ENCODE measurements at regions not wholly inside any gene's neighbourhood (a gene's known extent, or its start where the extent isn't known, plus 50 kb on each side); places are given as distances from the start of the nearest gene placed in this dataset.

- no peaks in the 10 kb centered on the region for H3K36me3 Mint-ChIP-seq
- no peak for DNase-seq (ENCODE audit: low spot score in 2 of 2, unreplicated experiment in 2 of 2)
- peaks cover 18% of the 10 kb centered on the region for H3K4me1 Mint-ChIP-seq
- no peak for TF ChIP-seq CTCF (IDR thresholded peaks at IDR 0.05; ENCODE audit: unreplicated experiment)
- H3K4me3 Mint-ChIP-seq, result no peak overlapping the region
- no peaks in the 10 kb centered on the region for H3K27me3 Mint-ChIP-seq (ENCODE audit: low read depth)
- H3K9me3 Mint-ChIP-seq, result no peaks in the 10 kb centered on the region
- H3K27ac Mint-ChIP-seq, result peak overlapping the region; percentile 23
These were observed 134.0 kb downstream of the TOMM20 start for GRCh38 chr1:234994436-234995295.

- Mint-ChIP-seq H3K27ac (no peak overlapping the region), H3K4me3 (no peak overlapping the region), H3K9me3 (no peaks in the 10 kb centered on the region), H3K36me3 (no peaks in the 10 kb centered on the region), H3K27me3 (ENCODE audit: low read depth) (no peaks in the 10 kb centered on the region), H3K4me1 (peaks cover 13% of the 10 kb centered on the region)
- TF ChIP-seq CTCF (IDR thresholded peaks at IDR 0.05; ENCODE audit: unreplicated experiment), result no peak
- no peak for DNase-seq (ENCODE audit: low spot score in 2 of 2, unreplicated experiment in 2 of 2)
These were observed 136.6 kb downstream of the TOMM20 start for GRCh38 chr1:234992065-234992464.

GRCh38 chr1:234990874-234991801 lies 137.5 kb downstream of the TOMM20 start:
- H3K36me3 Mint-ChIP-seq, result no peaks in the 10 kb centered on the region
- peak overlapping the region; percentile 10 for H3K27ac Mint-ChIP-seq
- TF ChIP-seq CTCF (IDR thresholded peaks at IDR 0.05; ENCODE audit: unreplicated experiment), result no peak
- DNase-seq (ENCODE audit: low spot score in 2 of 2, unreplicated experiment in 2 of 2), result no peak
- no peak overlapping the region for H3K4me3 Mint-ChIP-seq
- no peaks in the 10 kb centered on the region for H3K9me3 Mint-ChIP-seq
- no peaks in the 10 kb centered on the region for H3K27me3 Mint-ChIP-seq (ENCODE audit: low read depth)
- peaks cover 20% of the 10 kb centered on the region for H3K4me1 Mint-ChIP-seq

GRCh38 chr1:234990328-234990675 lies 138.3 kb downstream of the TOMM20 start:
- no peaks in the 10 kb centered on the region for H3K36me3 Mint-ChIP-seq
- no peaks in the 10 kb centered on the region for H3K27me3 Mint-ChIP-seq (ENCODE audit: low read depth)
- TF ChIP-seq CTCF (IDR thresholded peaks at IDR 0.05; ENCODE audit: unreplicated experiment), result no peak
- H3K4me3 Mint-ChIP-seq, result no peak overlapping the region
- no peak for DNase-seq (ENCODE audit: low spot score in 2 of 2, unreplicated experiment in 2 of 2)
- H3K27ac Mint-ChIP-seq, result no peak overlapping the region
- H3K9me3 Mint-ChIP-seq, result no peaks in the 10 kb centered on the region
- peaks cover 20% of the 10 kb centered on the region for H3K4me1 Mint-ChIP-seq

- no peak for DNase-seq (ENCODE audit: low spot score in 2 of 2, unreplicated experiment in 2 of 2)
- no peak for TF ChIP-seq CTCF (IDR thresholded peaks at IDR 0.05; ENCODE audit: unreplicated experiment)
- H3K27me3 Mint-ChIP-seq (ENCODE audit: low read depth), result no peaks in the 10 kb centered on the region
- peaks cover 20% of the 10 kb centered on the region for H3K4me1 Mint-ChIP-seq
- no peak overlapping the region for H3K4me3 Mint-ChIP-seq
- no peaks in the 10 kb centered on the region for H3K36me3 Mint-ChIP-seq
- no peak overlapping the region for H3K27ac Mint-ChIP-seq
- no peaks in the 10 kb centered on the region for H3K9me3 Mint-ChIP-seq
These were observed 138.9 kb downstream of the TOMM20 start for GRCh38 chr1:234989479-234990327.
